Ovary (tissue), 3 donors: ENCODE measurements at regions not wholly inside any gene's neighbourhood (a gene's known extent, or its start where the extent isn't known, plus 50 kb on each side); places are given as distances from the start of the nearest gene placed in this dataset.

Source experiments
- POLR2A ChIP-seq: fragments of 450-650 bp; IDR thresholded peaks from one replicate; pipeline ENCODE4 v1.6.1; 2017; ENCODE audit warnings: antibody characterized with exemption, mild to moderate bottlenecking, moderate library complexity
- TF ChIP-seq, protein P1 (sequence below), 3 donors: fragments of 450-650 bp in 2 of 3; fragments of 200-600 bp in 1 of 3; IDR thresholded peaks; one replicate each; pipeline versions ENCODE4 v1.5.1 to v1.8.0; 2016 to 2022; ENCODE audit warnings: antibody characterized with exemption in 3 of 3, mild to moderate bottlenecking in 1 of 3
- donor health status: DM: no; HTN: no; CAD: no.

DNA sequence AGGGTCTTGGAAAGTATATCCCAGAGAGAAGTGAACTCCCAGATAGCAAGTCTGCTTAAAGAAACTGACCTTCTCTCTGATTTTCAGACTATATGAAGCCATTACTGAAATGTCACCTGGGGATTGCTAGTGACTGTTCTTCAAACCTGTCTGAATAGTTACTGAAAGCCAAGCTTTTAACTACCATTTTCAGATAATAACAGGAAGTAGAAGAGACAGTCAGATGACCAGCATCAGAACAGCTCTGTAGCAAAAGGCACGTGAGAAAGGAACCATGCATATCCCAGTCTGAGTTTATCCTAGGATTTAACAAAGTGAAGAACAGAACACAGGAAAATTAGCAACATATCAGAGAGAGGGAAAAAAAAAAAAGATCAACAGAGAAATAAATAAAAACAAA lies 74.9 kb upstream of the SELENOP start:
- TF ChIP-seq, protein P1, sequence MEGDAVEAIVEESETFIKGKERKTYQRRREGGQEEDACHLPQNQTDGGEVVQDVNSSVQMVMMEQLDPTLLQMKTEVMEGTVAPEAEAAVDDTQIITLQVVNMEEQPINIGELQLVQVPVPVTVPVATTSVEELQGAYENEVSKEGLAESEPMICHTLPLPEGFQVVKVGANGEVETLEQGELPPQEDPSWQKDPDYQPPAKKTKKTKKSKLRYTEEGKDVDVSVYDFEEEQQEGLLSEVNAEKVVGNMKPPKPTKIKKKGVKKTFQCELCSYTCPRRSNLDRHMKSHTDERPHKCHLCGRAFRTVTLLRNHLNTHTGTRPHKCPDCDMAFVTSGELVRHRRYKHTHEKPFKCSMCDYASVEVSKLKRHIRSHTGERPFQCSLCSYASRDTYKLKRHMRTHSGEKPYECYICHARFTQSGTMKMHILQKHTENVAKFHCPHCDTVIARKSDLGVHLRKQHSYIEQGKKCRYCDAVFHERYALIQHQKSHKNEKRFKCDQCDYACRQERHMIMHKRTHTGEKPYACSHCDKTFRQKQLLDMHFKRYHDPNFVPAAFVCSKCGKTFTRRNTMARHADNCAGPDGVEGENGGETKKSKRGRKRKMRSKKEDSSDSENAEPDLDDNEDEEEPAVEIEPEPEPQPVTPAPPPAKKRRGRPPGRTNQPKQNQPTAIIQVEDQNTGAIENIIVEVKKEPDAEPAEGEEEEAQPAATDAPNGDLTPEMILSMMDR (IDR thresholded peaks at IDR 0.05), result no peak
- no peak for TF ChIP-seq POLR2A
